A549 (cell line): ENCODE measurements at regions not wholly inside any gene's neighbourhood (a gene's known extent, or its start where the extent isn't known, plus 50 kb on each side); places are given as distances from the start of the nearest gene placed in this dataset.

Source experiments
- ATAC-seq, 2 experiments: fragments of 200-7000 bp in 1 of 2; fragments of >200 bp in 1 of 2; cut with Nextera tagmentation in 1 of 2; cut with Tn5 transposase in 1 of 2; 3 replicates each; pipeline versions ENCODE4 v1.8.0 to v1.9.1; 2018 to 2020; ENCODE audit warnings: mild to moderate bottlenecking in 1 of 2, moderate library complexity in 1 of 2
- CTCF ChIA-PET: fragments of 300-600 bp; sonication (Branson Sonifier 250); formaldehyde crosslinking; extraction: SDS; loops from one replicate; lab custom pipeline; 2021; ENCODE audit warnings: antibody characterized with exemption, inconsistent platforms; lab: Yijun Ruan, JAX
- POLR2A ChIA-PET: fragments of 350-600 bp; formaldehyde crosslinking; extraction: SDS; loops from one replicate; lab custom pipeline; 2021; ENCODE audit warnings: antibody characterized with exemption, inconsistent platforms; lab: Yijun Ruan, JAX
- DNase-seq, 2 experiments: peaks; one replicate each; pipeline versions ENCODE4 v3.0.0 to v3.0.0-alpha.2; 2011 to 2016; ENCODE audit warnings: low read depth in 1 of 2, low spot score in 1 of 2
- FAIRE-seq: peaks from 2 replicates; lab custom pipeline; 2011; peaks lifted over from hg19 to GRCh38; lab: Jason Lieb, UNC
- H3K27ac ChIP-seq, 2 experiments: fragments of >200 bp; sonication (Bioruptor Twin); formaldehyde crosslinking; 3 replicates each; pipeline ENCODE4 v1.5.1; 2016 to 2017
- H3K4me1 ChIP-seq: fragments of >200 bp; sonication (Bioruptor Twin); formaldehyde crosslinking; 3 replicates; pipeline ENCODE4 v1.6.1; 2016
- H3K4me2 ChIP-seq: fragments of >200 bp; sonication (Bioruptor Twin); formaldehyde crosslinking; 3 replicates; pipeline ENCODE4 v1.6.1; 2016
- H3K4me3 ChIP-seq: fragments of >200 bp; sonication (Bioruptor Twin); formaldehyde crosslinking; 3 replicates; pipeline ENCODE4 v1.5.1; 2016
- H3K9me3 ChIP-seq: fragments of >200 bp; sonication (Bioruptor Twin); formaldehyde crosslinking; 3 replicates; pipeline ENCODE4 v1.6.1; 2016
- BHLHE40 ChIP-seq: IDR thresholded peaks from 2 replicates; pipeline ENCODE4 v1.6.1; 2012; ENCODE audit warnings: low read depth, low read length, inconsistent platforms
- CBX2 ChIP-seq: fragments of 200-600 bp; sonication (generic); IDR thresholded peaks from 2 replicates; pipeline ENCODE4 v1.6.1; 2016; ENCODE audit warnings: low read depth, mild to moderate bottlenecking, borderline replicate concordance
- CBX8 ChIP-seq: fragments of 200-600 bp; sonication (generic); IDR thresholded peaks from 2 replicates; pipeline ENCODE4 v1.6.1; 2016
- CEBPB ChIP-seq, 2 experiments: fragments of >200 bp in 1 of 2; sonication (Bioruptor Twin) in 1 of 2; formaldehyde crosslinking in 1 of 2; IDR thresholded peaks; 2 replicates each; pipeline ENCODE4 v1.6.1; 2012 to 2016
- ELK1 ChIP-seq: fragments of 150-350 bp; IDR thresholded peaks from 2 replicates; pipeline ENCODE4 v1.6.1; 2014; ENCODE audit warnings: low read depth, mild to moderate bottlenecking, low read length
- EP300 ChIP-seq, 2 experiments: fragments of >200 bp; sonication (Bioruptor Twin); formaldehyde crosslinking; IDR thresholded peaks; 2 replicates in 1 of 2; 3 replicates in 1 of 2; pipeline ENCODE4 v1.6.1; 2016 to 2017
- FOSB ChIP-seq: fragments of 250-450 bp; sonication (Bioruptor Pico); IDR thresholded peaks from 2 replicates; pipeline ENCODE4 v1.5.0; 2020; ENCODE audit warnings: mild to moderate bottlenecking, moderate library complexity
- FOXS1 ChIP-seq: fragments of 250-450 bp; sonication (Bioruptor Pico); IDR thresholded peaks from 2 replicates; pipeline ENCODE4 v1.5.0; 2020; ENCODE audit warnings: mild to moderate bottlenecking, moderate library complexity
- GATA3 ChIP-seq: IDR thresholded peaks from 2 replicates; pipeline ENCODE4 v1.6.1; 2012; ENCODE audit warnings: borderline replicate concordance
- HEYL ChIP-seq: fragments of 250-450 bp; sonication (Bioruptor Pico); IDR thresholded peaks from 2 replicates; pipeline ENCODE4 v1.8.0; 2021; ENCODE audit warnings: mild to moderate bottlenecking, moderate library complexity
- JUN ChIP-seq, 2 experiments: fragments of >200 bp; sonication (Bioruptor Twin); formaldehyde crosslinking; IDR thresholded peaks; 2 replicates in 1 of 2; 3 replicates in 1 of 2; pipeline ENCODE4 v1.6.1; 2016 to 2017
- KDM1A ChIP-seq: fragments of 200-600 bp; sonication (generic); IDR thresholded peaks from 2 replicates; pipeline ENCODE4 v1.6.1; 2016; ENCODE audit warnings: low read depth, mild to moderate bottlenecking
- MAZ ChIP-seq: fragments of 150-350 bp; IDR thresholded peaks from 2 replicates; pipeline ENCODE4 v1.6.1; 2014; ENCODE audit warnings: antibody characterized with exemption, low read depth, low read length, borderline replicate concordance
- NFE2L2 ChIP-seq: fragments of 150-350 bp; conservative IDR thresholded peaks from 2 replicates; pipeline ENCODE4 v1.6.1; 2014; ENCODE audit warnings: low read length
- NR3C1 ChIP-seq: fragments of >200 bp; sonication (Bioruptor Twin); formaldehyde crosslinking; IDR thresholded peaks from 3 replicates; pipeline ENCODE4 v1.6.1; 2017
- PHF8 ChIP-seq: fragments of 200-600 bp; sonication (generic); IDR thresholded peaks from 2 replicates; pipeline ENCODE4 v1.6.1; 2016; ENCODE audit warnings: low read depth, mild to moderate bottlenecking, antibody characterized with exemption, moderate library complexity, borderline replicate concordance
- POLR2A ChIP-seq: IDR thresholded peaks from 2 replicates; pipeline ENCODE4 v1.6.1; 2012; ENCODE audit warnings: mild to moderate bottlenecking, low read length
- POLR2AphosphoS2 ChIP-seq: conservative IDR thresholded peaks from 2 replicates; pipeline ENCODE4 v1.6.1; 2012; ENCODE audit warnings: low read length, improper control_type of control experiment, inconsistent platforms
- SMC3 ChIP-seq: fragments of >200 bp; sonication (Bioruptor Twin); formaldehyde crosslinking; IDR thresholded peaks from 3 replicates; pipeline ENCODE4 v1.6.1; 2018; ENCODE audit warnings: inconsistent platforms
- SREBF2 ChIP-seq: fragments of 450-650 bp; IDR thresholded peaks from 2 replicates; pipeline ENCODE4 v1.6.1; 2014; ENCODE audit warnings: mild to moderate bottlenecking, moderate library complexity
- TFCP2L1 ChIP-seq: fragments of 250-450 bp; sonication (Bioruptor Pico); IDR thresholded peaks from 2 replicates; pipeline ENCODE4 v1.5.0; 2021; ENCODE audit warnings: mild to moderate bottlenecking
- TP53 ChIP-seq: fragments of 250-450 bp; sonication (Bioruptor Pico); IDR thresholded peaks from 2 replicates; pipeline ENCODE4 v1.5.0; 2021; ENCODE audit warnings: mild to moderate bottlenecking, moderate library complexity
- USF2 ChIP-seq: fragments of 450-650 bp; IDR thresholded peaks from 2 replicates; pipeline ENCODE4 v1.6.1; 2014; ENCODE audit warnings: antibody characterized with exemption
- ZC3H11A ChIP-seq: fragments of 450-650 bp; IDR thresholded peaks from 2 replicates; pipeline ENCODE4 v1.6.1; 2014; ENCODE audit warnings: antibody characterized with exemption, mild to moderate bottlenecking
- WGBS: methylation state at CpG from one replicate; pipeline ENCODE4 v1.1.6; 2017; ENCODE audit errors: missing lambda C conversion rate; 5-methylcytosine and 5-hydroxymethylcytosine counted together
- TF ChIP-seq, protein P1 (sequence below): IDR thresholded peaks from 2 replicates; pipeline ENCODE4 v1.6.1; 2012
- TF ChIP-seq, protein P2 (sequence below): fragments of 250-450 bp; sonication (Bioruptor Pico); IDR thresholded peaks from 2 replicates; pipeline ENCODE4 v1.5.0; 2021; ENCODE audit warnings: mild to moderate bottlenecking, moderate library complexity, borderline replicate concordance

DNA sequence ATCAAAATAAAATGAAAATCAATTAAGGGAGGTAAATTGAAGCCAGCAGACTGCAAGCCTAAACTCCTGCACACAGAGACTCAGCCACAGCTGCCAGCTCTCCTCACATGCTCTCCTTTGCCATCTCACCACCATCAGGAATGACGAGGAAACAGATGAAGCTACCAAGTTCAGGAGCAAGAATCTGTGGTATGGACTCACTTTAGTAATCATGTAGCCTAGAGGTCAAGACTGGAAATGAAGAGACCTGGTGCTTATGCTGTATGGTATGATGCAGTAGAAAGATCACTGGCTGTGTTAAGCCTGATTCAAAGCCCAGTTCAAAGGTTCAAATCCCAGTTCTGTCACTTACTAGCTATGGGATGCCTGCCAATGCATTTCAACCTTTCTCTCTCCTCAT lies 78.9 kb upstream of the CAMK1G start:
- no peak for TF ChIP-seq FOSB (CRISPR knock-in tag)
- no peak for TF ChIP-seq EP300 (IDR thresholded peaks at IDR 0.05)
- no peak for TF ChIP-seq PHF8
- TF ChIP-seq CBX2, result no peak
- TF ChIP-seq ZC3H11A, result no peak
- TF ChIP-seq SREBF2, result no peak
- TF ChIP-seq, protein P1, sequence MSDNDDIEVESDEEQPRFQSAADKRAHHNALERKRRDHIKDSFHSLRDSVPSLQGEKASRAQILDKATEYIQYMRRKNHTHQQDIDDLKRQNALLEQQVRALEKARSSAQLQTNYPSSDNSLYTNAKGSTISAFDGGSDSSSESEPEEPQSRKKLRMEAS, result no peak
- no peak for TF ChIP-seq CBX8
- no peak for TF ChIP-seq CEBPB (IDR thresholded peaks at IDR 0.05)
- no peak for TF ChIP-seq NR3C1
- no peak for TF ChIP-seq POLR2A
- TF ChIP-seq MAZ, result no peak
- WGBS, result 5% methylated on average over 1 of the region's 1 CpG
- FAIRE-seq (no peak), ATAC-seq (no peak), DNase-seq (no peak)
- POLR2A ChIA-PET, result no interaction called here
- Histone ChIP-seq H3K4me2 (no peak overlapping the region), H3K4me1 (no peaks in the 10 kb centered on the region), H3K27ac (no peak overlapping the region), H3K9me3 (peaks cover 7% of the 10 kb centered on the region; the same call in 2 of the 3 replicates), H3K4me3 (no peak overlapping the region)
- CTCF ChIA-PET, result interaction anchor here (2.1 to 2.6 kb wide), 2 partner anchors 12 to 150 kb away, joined by 6 to 11 read pairs; no protein-coding TSS in a partner anchor

DNA sequence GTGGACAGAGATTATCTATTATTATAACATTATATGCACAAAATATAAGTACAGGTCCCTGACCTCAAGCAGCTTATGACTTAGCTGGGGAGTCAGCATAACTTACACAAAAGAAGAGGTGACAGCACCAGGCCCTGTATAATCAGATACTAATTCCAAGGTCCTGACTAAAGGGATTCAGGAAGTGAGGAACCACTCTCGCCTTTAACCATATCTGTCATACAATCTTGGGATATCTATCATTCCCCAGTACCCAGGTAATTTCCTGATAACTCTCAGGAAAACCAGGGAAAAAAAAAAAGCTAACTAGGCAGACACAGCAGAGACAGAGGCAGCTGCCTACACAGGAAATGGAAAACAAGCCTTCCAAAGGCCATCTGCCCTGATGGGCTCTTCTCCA lies 78.5 kb upstream of the CAMK1G start:
- peaks cover 7% of the 10 kb centered on the region; the same call in 2 of the 3 replicates for H3K9me3 ChIP-seq
- ATAC-seq (no peak), DNase-seq (no peak), FAIRE-seq (no peak)
- ChIA-PET CTCF (interaction anchor here (2.1 to 2.6 kb wide), 2 partner anchors 12 to 150 kb away, joined by 6 to 11 read pairs; no protein-coding TSS in a partner anchor), POLR2A (no interaction called here)
- H3K4me2 ChIP-seq, result no peak overlapping the region
- 24% methylated on average over 1 of the region's 1 CpG for WGBS
- H3K27ac ChIP-seq, result no peak overlapping the region
- no peak overlapping the region for H3K4me3 ChIP-seq
- no peaks in the 10 kb centered on the region for H3K4me1 ChIP-seq
- TF ChIP-seq ELK1 (no peak), POLR2AphosphoS2 (no peak), JUN (IDR thresholded peaks at IDR 0.05) (no peak), HEYL (CRISPR knock-in tag) (no peak), FOXS1 (CRISPR knock-in tag) (no peak), GATA3 (no peak), USF2 (no peak), TFCP2L1 (no peak), NR3C1 (no peak), SMC3 (no peak), BHLHE40 (no peak), TP53 (CRISPR knock-in tag) (no peak), NFE2L2 (no peak), KDM1A (no peak), CEBPB (IDR thresholded peaks at IDR 0.05) (no peak)
- TF ChIP-seq, protein P2, sequence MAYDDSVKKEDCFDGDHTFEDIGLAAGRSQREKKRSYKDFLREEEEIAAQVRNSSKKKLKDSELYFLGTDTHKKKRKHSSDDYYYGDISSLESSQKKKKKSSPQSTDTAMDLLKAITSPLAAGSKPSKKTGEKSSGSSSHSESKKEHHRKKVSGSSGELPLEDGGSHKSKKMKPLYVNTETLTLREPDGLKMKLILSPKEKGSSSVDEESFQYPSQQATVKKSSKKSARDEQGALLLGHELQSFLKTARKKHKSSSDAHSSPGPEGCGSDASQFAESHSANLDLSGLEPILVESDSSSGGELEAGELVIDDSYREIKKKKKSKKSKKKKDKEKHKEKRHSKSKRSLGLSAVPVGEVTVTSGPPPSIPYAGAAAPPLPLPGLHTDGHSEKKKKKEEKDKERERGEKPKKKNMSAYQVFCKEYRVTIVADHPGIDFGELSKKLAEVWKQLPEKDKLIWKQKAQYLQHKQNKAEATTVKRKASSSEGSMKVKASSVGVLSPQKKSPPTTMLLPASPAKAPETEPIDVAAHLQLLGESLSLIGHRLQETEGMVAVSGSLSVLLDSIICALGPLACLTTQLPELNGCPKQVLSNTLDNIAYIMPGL (CRISPR knock-in tag), result no peak
